GM18909 (cell line): ENCODE measurements at regions not wholly inside any gene's neighbourhood (a gene's known extent, or its start where the extent isn't known, plus 50 kb on each side); places are given as distances from the start of the nearest gene placed in this dataset.
"Not testable (repeated sequence)": the region's sequence is repeated elsewhere in the genome, so short reads cannot be mapped to it uniquely, and the experiment has no call there.

Source experiments
- ATAC-seq: cut with Tn5 transposase; IDR thresholded peaks from one replicate; pipeline ENCODE4 v1.9.1; 2021; ENCODE audit warnings: mild to moderate bottlenecking; ENCODE audit not compliant: unreplicated experiment, poor library complexity

DNA sequence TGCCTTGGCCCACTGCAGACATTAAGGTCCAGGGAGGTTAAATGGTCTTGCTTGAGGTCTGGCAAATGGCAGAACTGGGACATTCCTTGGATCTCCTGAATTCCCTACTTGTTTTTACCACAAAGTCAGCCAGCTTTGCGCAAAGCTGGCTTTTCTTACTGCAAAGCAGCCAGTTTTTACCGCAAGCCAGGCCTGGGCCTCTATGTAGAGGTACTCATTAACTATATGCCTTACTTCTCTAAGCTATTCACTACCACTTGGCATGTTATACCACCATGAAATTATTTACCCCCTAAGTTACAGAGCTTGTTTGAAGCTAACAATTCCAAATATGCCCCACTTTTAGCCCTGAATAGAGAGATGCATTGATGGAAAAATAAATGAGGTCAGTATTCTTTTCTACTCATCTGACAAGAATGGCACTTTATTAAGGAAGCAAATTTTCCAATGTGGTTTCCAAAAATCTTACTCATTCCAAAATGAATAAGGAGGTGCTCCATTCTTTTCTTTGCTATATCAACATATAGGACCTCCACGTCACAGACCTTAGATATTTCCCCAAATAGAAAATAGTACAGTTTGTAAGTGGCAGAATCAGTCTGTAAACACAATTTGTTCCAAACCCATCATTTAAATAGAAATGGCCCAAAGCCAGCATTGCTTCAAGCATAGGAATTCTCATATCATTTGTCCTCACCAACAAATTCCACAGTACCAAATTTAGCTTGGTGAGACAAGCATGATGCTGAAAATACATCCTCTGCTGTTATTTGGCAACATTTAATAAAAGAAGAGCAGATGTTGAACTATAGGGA lies 143.9 kb upstream of the TSC22D1 start:
- ATAC-seq: no peak

DNA sequence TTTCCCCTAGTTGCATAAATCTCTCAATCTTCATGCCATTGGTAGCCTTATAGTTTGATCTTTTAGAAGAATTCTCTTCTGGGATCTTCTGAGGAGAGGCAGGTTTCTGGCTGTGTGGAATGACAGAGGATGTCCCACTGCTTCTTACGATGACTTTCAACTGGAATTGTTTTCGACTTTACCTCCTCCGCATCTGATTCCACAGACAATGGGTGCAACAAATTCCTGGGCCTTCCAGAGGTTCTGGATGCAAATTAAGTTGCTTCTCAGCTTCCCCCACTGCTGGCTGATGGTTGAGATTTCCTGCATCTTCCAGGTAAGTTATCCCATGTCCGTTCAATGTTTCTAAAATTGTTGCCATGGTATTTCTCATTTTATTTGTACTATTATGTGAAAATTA lies 142.3 kb upstream of the TSC22D1 start:
- ATAC-seq: no peak

DNA sequence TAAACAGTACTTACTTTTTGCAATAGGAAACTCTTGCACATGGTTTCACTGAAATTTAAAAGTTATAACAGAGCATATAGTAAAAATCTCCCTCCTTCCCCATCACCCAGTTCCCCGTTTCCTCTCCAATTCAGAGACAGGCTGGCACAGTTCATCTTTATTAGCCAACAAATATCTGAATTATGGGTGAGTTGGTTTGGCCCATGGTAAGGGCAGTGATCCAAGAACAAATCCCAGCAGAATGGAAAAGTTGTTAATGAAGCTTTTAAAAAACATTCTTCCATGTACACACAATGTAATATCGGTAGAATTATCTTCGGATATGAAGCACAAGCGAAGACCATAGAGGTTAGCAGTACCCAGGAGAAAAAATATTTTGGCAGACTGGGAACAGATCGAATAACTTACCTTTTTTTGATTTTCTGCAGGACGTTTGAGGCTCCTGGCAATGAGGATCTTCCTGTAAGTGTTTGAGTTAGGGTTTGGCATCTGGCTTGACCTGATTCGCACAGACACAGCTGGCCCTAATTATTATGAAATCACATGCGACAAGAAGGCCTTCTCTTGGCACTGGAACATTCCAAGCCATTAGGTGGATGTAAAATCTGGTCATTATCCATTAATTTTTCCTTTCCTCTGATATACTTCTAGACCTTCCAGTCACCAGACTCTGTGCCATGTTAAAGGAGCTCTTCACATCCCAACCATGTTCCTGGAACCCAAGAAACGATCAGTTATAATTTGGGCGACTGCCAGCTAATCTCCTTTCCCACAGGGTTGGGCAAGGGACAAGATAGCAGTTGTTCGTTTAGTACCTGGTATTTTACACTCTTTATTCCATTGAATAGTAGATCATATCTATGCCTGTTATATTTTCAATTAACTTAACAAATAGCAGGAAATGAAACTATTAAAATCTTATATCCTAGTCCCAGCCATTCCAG lies 139.4 kb upstream of the TSC22D1 start:
- ATAC-seq: no peak

DNA sequence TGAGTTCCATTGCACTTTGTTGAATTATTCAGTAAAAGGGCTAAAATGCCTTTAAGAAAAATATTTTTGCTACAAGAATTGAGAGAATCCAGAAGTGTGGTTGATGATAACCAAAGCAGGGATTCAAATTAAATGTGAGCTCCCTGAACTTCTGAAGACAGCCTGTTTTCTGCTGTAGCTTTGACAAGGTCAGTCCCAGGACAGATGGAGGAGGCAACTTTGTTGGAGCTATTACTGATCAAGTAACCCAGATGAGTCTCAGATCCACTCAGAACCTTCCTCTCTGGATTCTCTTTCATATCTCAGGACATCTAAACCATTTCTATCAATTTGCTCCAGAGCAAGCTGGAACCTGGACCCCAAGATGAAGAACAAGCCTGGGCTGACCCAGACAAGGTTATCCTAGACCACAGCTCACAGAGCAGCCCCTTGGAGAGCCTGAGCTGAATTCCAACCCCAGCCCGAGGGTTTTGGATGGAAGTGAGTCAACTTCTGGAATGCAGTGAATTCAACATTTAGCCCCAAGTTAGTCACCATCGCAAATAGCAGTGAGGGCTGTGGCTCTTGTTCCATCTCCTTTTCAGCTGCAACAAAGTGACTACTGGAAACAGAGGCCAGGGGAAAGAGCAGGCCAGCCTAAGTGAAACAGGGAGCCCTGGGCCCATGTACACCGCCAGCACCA lies 137.8 kb upstream of the TSC22D1 start:
- ATAC-seq: no peak

DNA sequence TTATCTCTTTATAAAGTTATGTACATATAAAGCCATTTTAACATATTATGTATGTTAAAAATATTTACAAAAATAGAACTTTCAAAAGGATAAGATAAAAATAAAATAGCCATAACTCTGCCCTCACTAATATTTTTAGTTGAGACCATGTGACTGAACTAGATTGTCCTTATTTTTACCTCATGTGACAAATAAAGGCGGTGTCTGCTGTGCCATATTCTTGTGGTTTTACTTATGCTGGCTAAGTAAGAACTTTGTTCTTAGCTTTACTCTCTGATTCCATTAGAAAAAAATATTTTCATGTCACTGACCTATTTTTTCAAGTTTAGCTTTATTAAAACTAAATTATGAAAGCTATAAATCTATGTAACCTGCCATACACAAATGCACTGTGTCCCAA lies 135.6 kb upstream of the TSC22D1 start:
- ATAC-seq: no peak

GRCh38 chr13:44710576-44710975 lies 134.4 kb upstream of the TSC22D1 start:
- no peak for ATAC-seq

DNA sequence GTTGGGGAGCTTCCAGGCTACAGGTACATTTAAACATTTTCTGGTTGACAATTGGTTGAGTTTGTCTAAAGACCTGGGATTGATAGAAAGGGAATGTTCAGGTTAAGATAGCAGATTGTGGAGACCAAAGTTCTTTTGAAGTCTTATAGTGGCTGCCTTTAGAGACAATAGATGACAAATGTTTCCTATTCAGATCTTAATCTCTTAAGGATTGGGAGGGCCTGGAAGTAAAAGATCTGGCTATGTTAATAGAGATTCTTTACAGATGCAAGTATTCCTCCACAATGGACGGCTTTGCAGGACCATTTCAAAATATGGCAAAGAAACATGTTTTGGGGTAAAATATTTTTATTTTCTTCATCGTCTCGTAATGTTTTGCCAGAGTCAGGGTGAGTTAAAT lies 128.7 kb upstream of the TSC22D1 start:
- not testable (repeated sequence) for ATAC-seq

DNA sequence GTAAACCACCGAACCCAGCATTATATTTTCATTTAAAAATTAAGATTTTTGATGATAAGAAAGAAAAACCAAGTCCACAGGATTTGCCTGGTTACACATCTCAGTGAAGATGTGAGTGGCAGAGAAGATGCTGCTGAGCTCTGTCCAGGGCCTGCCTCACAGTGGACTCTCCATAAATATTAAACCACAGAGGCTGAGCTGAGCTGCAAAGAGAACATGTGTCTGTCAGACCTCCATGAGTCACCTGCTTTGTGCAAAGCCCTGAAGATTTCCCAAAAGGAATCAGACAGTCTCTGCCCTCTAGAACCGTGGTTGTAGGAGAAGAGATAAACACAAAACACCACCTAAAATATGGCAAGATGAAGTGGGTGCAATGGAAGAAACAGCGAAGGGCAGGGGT lies 127.2 kb upstream of the TSC22D1 start:
- no peak for ATAC-seq

DNA sequence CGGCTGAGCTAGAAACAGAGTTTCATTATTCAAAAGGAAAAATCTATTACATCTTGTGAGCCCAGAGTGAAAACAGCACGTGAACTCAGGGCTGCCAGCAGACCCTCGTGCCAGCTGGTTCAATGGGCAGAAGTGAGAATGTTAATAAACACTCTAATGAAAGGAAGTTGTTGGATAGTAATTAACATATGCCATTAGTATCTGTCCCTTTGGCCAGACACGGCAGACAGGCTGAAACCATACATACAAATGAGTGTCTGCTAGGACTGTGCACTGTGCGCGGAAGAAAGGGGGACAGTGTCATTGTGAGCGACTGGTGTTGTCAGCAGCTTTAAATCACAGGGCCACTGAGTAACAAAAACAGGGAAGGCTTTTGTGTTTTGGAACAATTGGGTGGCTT lies 121.9 kb upstream of the TSC22D1 start:
- ATAC-seq: no peak

DNA sequence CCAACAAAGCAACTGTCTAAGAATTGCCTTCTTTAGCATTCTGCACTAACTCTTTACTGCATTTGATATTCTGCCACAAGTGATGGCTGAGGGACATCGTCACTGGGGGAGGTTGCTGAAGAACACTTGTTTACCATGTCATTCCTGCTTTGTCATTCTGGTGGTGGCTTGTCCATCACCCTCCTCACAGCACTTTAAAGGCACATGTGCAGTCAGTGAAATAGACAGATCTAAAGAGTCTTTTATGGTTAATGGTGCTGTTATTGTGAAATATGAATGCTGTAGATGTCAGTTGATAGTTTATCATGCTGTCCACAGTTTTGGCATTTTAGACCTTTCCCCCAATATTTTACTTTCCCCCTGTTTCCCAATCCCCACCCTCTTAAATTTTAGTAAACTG lies 120.9 kb upstream of the TSC22D1 start:
- ATAC-seq: no peak

- no peak for ATAC-seq
These were observed 119.4 kb upstream of the TSC22D1 start for GRCh38 chr13:44695520-44695919.

DNA sequence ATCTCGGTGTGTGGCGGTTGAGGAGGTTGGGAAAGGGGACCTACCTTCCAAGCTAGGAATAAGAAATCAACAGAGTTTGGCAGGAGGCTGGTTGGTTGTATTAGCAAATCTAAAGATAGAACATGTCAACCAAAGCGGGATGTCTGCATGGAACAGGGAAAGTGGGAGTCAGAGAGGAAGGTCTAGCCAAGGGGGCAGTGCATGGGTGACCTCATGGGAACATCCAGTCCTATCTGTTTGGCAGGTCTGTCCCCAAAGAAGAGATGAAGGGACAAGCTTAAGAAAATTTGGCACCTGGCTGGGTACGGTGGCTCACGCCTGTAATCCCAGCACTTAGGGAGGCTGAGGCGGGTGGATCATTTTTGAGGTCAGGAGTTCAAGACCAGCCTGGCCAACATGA lies 118.7 kb upstream of the TSC22D1 start:
- ATAC-seq: no peak

- no peak for ATAC-seq
These were observed 118.2 kb upstream of the TSC22D1 start for GRCh38 chr13:44694291-44694690.

DNA sequence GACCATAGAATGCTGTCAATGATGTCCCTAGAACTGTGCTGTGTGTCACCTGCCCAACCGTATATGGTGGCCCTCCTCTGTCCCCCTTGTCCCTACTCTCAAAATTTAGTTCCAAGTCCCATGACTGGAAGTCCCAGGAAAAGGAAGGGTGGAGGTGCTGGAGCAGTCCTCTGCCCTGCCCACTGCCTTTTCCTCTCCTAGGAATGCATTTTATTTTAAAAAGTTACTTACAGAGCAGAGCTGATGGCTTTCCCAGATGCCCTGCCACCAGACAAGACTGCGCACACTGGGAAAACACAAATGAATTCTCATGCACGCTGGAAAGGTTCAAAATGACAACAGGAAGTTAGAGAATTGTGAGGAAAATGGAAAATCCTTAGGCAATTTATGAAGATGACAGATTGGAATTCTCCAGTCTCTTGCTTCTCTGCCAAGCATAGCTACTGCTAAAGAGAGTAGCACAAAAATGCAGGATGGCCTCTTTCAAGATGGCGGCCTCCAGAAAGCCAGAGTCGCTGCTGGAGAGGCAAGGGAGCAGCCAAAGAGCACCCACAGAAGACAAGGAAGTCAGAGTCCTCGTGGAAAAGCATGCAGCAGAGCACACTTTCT lies 117.1 kb upstream of the TSC22D1 start:
- ATAC-seq: no peak

DNA sequence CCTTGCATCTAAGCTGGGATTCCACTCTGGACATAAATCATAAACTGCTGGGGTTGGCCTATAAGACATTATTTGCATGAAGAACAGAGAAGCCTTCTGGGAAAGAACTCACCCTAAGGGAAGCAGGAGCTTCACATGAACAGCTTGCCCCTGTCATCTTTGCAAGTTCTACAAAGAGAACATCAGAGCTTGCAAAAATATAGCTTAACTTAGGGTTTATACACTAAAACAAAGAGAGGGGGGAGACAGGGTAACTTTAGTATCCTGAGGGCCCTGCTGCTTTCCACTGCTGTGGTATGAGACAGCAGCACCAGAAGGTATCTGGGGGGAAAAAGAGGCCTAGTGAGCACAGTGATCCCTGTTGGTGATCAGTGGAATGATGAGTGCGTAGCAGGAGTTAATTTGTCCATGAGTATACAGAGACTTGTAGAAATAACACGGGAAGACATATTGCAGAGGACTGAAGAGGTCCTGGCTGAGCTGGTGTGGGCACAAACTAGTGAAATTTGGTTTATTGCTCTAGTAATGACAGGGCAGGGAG lies 116.1 kb upstream of the TSC22D1 start:
- ATAC-seq: no peak

DNA sequence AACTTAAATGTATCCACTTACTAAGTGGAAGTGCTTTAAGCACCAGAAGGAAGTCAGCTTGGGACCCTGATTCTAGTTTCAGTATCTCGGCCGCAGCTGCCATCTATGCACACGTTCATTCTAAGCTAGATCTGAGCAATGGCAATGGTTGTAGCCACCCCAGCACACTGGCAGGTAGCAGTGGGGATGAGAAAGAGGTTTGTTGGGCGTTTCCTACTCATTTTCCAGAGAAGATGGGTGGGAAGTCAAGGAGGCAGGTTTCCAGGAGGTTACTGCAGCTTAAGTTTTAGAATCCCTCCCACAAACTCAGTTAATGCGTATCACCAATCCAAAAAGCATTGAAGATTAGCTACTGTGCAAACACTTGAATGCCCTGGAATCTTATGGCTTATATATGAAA lies 114.2 kb upstream of the TSC22D1 start:
- ATAC-seq: no peak

- no peak for ATAC-seq
These were observed 112.5 kb upstream of the TSC22D1 start for GRCh38 chr13:44688652-44689051.

DNA sequence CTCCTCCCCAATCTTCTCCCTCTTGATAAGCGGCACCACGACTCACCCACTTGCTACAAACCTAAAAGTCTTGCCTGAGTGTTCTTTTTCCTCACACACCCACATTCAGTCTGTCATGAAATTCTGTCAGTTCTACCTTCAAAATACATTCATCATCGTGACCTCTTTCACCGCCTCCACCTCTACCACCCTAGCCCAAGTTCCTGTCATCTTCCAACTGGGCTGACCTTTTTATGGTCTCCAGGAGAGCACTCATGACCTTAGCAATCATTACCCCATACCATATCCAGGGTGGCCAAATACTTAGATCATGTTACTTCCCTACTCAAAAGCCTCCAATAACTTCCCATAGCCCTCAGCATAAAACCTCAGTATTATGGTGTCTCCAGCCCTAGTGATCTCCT lies 110.4 kb upstream of the TSC22D1 start:
- no peak for ATAC-seq

DNA sequence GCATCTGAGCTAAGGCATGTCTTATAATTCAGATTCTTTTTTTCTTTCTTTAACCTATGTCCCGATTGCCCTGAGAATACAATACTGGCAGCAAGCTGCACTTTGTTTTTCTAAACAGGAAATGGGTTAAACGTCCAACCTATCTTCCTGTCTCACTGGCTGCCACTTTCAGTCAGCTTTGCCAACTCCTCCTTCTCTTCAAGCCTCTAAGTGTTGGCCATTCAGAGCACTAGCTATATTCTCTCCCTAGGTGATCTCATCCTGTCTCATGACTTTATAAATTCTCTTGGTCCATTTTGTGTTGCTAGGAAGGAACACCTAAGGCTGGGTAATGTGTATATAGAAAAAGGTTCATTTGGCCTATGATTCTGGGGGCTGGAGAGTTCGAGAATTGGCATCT lies 109.5 kb upstream of the TSC22D1 start:
- ATAC-seq: no peak

DNA sequence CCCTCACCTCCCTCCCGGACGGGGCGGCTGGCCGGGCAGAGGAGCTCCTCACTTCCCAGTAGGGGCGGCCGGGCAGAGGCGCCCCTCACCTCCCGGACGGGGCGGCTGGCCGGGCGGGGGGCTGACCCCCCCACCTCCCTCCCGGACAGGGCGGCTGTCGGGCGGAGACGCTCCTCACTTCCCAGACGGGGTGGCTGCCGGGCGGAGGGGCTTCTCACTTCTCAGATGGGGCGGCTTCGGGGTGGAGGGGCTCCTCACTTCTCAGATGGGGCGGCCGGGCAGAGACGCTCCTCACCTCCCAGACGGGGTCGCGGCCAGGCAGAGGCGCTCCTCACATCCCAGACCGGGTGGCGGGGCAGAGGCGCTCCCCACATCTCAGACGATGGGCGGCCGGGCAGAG lies 106.3 kb upstream of the TSC22D1 start:
- not testable (repeated sequence) for ATAC-seq
